Endothelial cell of umbilical vein (primary cell): ENCODE measurements at regions not wholly inside any gene's neighbourhood (a gene's known extent, or its start where the extent isn't known, plus 50 kb on each side); places are given as distances from the start of the nearest gene placed in this dataset.

Experiments used
- BruUV-seq: library from RNA; stranded (reverse); fragments of 400-500 nt; replicated peaks from 2 replicates; lab custom pipeline; 2021; lab: Mats Ljungman, UMichigan
- CTCF ChIA-PET: fragments of 300-600, 350-600 bp; sonication (Branson Sonifier 250); formaldehyde crosslinking; loops from one replicate; lab custom pipeline; 2021; ENCODE audit warnings: antibody characterized with exemption, inconsistent platforms; lab: Charles Lee
- POLR2A ChIA-PET: fragments of 300-600, 350-600 bp; sonication (Branson Sonifier 250); formaldehyde crosslinking; loops from one replicate; lab custom pipeline; 2021; ENCODE audit warnings: antibody characterized with exemption, inconsistent platforms; lab: Charles Lee
- DNase-seq: peaks from one replicate; pipeline ENCODE4 v3.0.0-alpha.2; 2011; ENCODE audit warnings: low read depth, low spot score
- FAIRE-seq: peaks from 2 replicates; lab custom pipeline; 2011; peaks lifted over from hg19 to GRCh38; lab: Jason Lieb, UNC
- H2AFZ ChIP-seq: 2 replicates; pipeline ENCODE4 v1.6.0; 2012; ENCODE audit warnings: low read depth, low read length, control low read depth, inconsistent platforms
- H3K27ac ChIP-seq: 2 replicates; pipeline ENCODE4 v1.5.1; 2011; ENCODE audit warnings: low read depth, mild to moderate bottlenecking, control low read depth, low read length, moderate library complexity; ENCODE audit not compliant: insufficient read depth
- H3K27me3 ChIP-seq, 2 experiments: 2 replicates each; pipeline versions ENCODE4 v1.6.0 to v1.6.1; 2011; ENCODE audit warnings: low read length in 2 of 2, mixed read lengths in 1 of 2; ENCODE audit not compliant: control insufficient read depth in 2 of 2, insufficient read depth in 2 of 2
- H3K36me3 ChIP-seq, 2 experiments: 2 replicates in 1 of 2; 3 replicates in 1 of 2; pipeline ENCODE4 v1.5.1; 2011; ENCODE audit warnings: low read length in 2 of 2, mild to moderate bottlenecking in 1 of 2, moderate library complexity in 1 of 2; ENCODE audit not compliant: control insufficient read depth in 2 of 2, insufficient read depth in 2 of 2; ENCODE audit errors: extremely low read depth in 1 of 2
- H3K4me1 ChIP-seq: 3 replicates; pipeline ENCODE4 v1.5.1; 2011; ENCODE audit warnings: mild to moderate bottlenecking, low read length; ENCODE audit not compliant: control insufficient read depth, insufficient read depth; ENCODE audit errors: extremely low read depth
- H3K4me2 ChIP-seq: 2 replicates; pipeline ENCODE4 v1.6.1; 2011; ENCODE audit warnings: low read length, control low read depth, mixed read lengths; ENCODE audit not compliant: insufficient read depth
- H3K4me3 ChIP-seq, 3 experiments: fragments of 200-600 bp in 1 of 3; sonication (generic), shearing (Covaris generic) in 1 of 3; replicated peaks in 1 of 3; 2 replicates each; pipeline ENCODE4 v1.5.1; 2011 to 2016; ENCODE audit warnings: control low read depth in 3 of 3, low read length in 3 of 3, mild to moderate bottlenecking in 2 of 3, inconsistent platforms in 1 of 3, low read depth in 1 of 3, moderate library complexity in 1 of 3; ENCODE audit not compliant: insufficient read depth in 1 of 3
- H3K79me2 ChIP-seq: 2 replicates; pipeline ENCODE4 v1.6.0; 2012; ENCODE audit warnings: low read length, inconsistent platforms; ENCODE audit not compliant: control insufficient read depth, insufficient read depth
- H3K9ac ChIP-seq: replicated peaks from 2 replicates; pipeline ENCODE3; 2011; ENCODE audit warnings: low read length, control low read depth; ENCODE audit not compliant: insufficient read depth; ENCODE audit errors: extremely low read depth
- H3K9me1 ChIP-seq: replicated peaks from 3 replicates; pipeline ENCODE4 v1.6.0; 2011; ENCODE audit warnings: mild to moderate bottlenecking, low read length; ENCODE audit not compliant: control insufficient read depth, insufficient read depth; ENCODE audit errors: extremely low read depth
- H3K9me3 ChIP-seq: replicated peaks from 2 replicates; pipeline ENCODE4 v1.5.1; 2012; ENCODE audit warnings: low read length, inconsistent platforms; ENCODE audit not compliant: control insufficient read depth, insufficient read depth
- H4K20me1 ChIP-seq: replicated peaks from 2 replicates; pipeline ENCODE3; 2011; ENCODE audit warnings: mild to moderate bottlenecking, low read length; ENCODE audit not compliant: control insufficient read depth, insufficient read depth; ENCODE audit errors: extremely low read depth
- EZH2 ChIP-seq: IDR thresholded peaks from 2 replicates; pipeline ENCODE4 v1.6.1; 2012; ENCODE audit warnings: borderline replicate concordance, low read depth, mild to moderate bottlenecking, moderate library complexity, low read length, inconsistent platforms; ENCODE audit not compliant: severe bottlenecking
- GATA2 ChIP-seq: IDR thresholded peaks from 2 replicates; pipeline ENCODE4 v1.7.0; 2011; ENCODE audit warnings: low read depth, mild to moderate bottlenecking, moderate library complexity, mixed read lengths, low read length; ENCODE audit not compliant: insufficient read length, insufficient read depth
- JUN ChIP-seq: IDR thresholded peaks from 2 replicates; pipeline ENCODE4 v1.6.1; 2011; ENCODE audit warnings: borderline replicate concordance, low read depth; ENCODE audit not compliant: insufficient read length, insufficient read depth
- POLR2A ChIP-seq: IDR thresholded peaks from 2 replicates; pipeline ENCODE4 v1.6.1; 2012; ENCODE audit warnings: low read depth, mild to moderate bottlenecking, control low read depth, low read length
- POLR2AphosphoS5 ChIP-seq: IDR thresholded peaks from 2 replicates; pipeline ENCODE4 v1.6.1; 2012; ENCODE audit warnings: low read depth, mild to moderate bottlenecking, control low read depth, low read length, moderate library complexity; ENCODE audit not compliant: insufficient read depth
- dilution Hi-C: fragments of 300-500 bp; cut with MboI; formaldehyde crosslinking; loops from one replicate; pipeline ENCODE4 v1.15.0; 2019; ENCODE audit warnings: low sequenced_read_pairs; ENCODE audit not compliant: extremely low pct_ligation_motif_present
- intact Hi-C: fragments of 100-400 bp; cut with micrococcal nuclease; formaldehyde crosslinking; loops from one replicate; pipeline ENCODE4 v1.10.0; 2022
- TF ChIP-seq, protein P1 (sequence below), 2 donors: IDR thresholded peaks; 1 replicate in 1 of 2; 2 replicates in 1 of 2; pipeline ENCODE4 v1.5.1; 2011; ENCODE audit warnings: low read length in 2 of 2, mild to moderate bottlenecking in 2 of 2, moderate library complexity in 2 of 2, control low read depth in 1 of 2, inconsistent platforms in 1 of 2, low read depth in 1 of 2; ENCODE audit not compliant: insufficient read depth in 1 of 2; ENCODE audit errors: extremely low read depth in 1 of 2

DNA sequence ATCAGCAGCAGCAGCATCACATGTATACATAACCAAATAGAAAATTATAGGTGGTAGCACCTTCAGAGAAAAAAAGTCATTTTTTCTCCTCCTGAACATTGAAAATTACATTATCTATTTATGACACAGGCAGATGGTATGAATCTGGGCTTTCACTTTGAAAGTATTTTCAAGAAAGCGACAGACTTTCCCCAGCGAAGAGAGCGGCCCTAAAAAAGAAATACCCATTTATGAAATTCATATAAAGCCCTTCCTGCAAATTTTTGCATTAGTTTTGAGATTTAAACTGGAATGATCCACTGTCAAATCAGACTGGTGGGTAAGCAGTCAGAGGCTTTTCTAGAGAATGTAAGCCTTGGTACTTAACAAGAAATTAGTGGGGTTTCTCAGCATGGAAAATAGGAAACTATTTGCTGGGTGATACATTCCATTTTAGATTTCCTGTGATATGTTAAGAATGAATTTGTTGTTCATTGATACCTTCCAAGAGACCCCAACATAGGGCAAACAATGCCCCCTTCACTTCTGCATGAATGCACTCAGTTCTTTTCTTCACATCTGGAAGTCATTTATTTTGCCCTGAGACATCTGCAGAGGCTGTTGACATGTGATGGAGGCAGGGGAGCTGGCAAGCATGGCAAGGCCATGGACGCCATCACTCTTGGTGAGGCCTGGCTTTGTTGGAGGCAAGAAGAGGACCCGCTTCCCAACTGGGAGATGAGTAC lies 147.0 kb downstream of the LINC00237 start:
- intact Hi-C loops: no loop called here
- no peak overlapping the region for H3K27ac ChIP-seq
- H3K4me3 ChIP-seq: no peak overlapping the region
- FAIRE-seq (no peak), DNase-seq (no peak)
- H2AFZ ChIP-seq: no peak overlapping the region
- H3K9ac ChIP-seq: no peak overlapping the region
- no peaks in the 10 kb centered on the region for H3K36me3 ChIP-seq
- no peaks in the 10 kb centered on the region for H3K4me1 ChIP-seq
- no peaks in the 10 kb centered on the region for H3K9me1 ChIP-seq
- dilution Hi-C loops: no loop called here
- no peaks in the 10 kb centered on the region for H3K9me3 ChIP-seq
- no TSS peak for BruUV-seq
- POLR2A ChIA-PET: no interaction called here
- no peaks in the 10 kb centered on the region for H4K20me1 ChIP-seq
- H3K79me2 ChIP-seq: no peaks in the 10 kb centered on the region
- H3K27me3 ChIP-seq: no peaks in the 10 kb centered on the region
- no peak for TF ChIP-seq POLR2AphosphoS5
- no peak for TF ChIP-seq EZH2
- TF ChIP-seq POLR2A: no peak
- TF ChIP-seq GATA2: no peak
- TF ChIP-seq, protein P1, sequence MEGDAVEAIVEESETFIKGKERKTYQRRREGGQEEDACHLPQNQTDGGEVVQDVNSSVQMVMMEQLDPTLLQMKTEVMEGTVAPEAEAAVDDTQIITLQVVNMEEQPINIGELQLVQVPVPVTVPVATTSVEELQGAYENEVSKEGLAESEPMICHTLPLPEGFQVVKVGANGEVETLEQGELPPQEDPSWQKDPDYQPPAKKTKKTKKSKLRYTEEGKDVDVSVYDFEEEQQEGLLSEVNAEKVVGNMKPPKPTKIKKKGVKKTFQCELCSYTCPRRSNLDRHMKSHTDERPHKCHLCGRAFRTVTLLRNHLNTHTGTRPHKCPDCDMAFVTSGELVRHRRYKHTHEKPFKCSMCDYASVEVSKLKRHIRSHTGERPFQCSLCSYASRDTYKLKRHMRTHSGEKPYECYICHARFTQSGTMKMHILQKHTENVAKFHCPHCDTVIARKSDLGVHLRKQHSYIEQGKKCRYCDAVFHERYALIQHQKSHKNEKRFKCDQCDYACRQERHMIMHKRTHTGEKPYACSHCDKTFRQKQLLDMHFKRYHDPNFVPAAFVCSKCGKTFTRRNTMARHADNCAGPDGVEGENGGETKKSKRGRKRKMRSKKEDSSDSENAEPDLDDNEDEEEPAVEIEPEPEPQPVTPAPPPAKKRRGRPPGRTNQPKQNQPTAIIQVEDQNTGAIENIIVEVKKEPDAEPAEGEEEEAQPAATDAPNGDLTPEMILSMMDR (IDR thresholded peaks at IDR 0.05; ENCODE audit: extremely low read depth in 1 of 2, insufficient read depth in 1 of 2, low read depth in 1 of 2, low read length in 2 of 2): no peak
- no peak for TF ChIP-seq JUN
- H3K4me2 ChIP-seq: no peak overlapping the region
- CTCF ChIA-PET: no interaction called here
